ENCODE measurements at regions not wholly inside any gene's neighbourhood (a gene's known extent, or its start where the extent isn't known, plus 50 kb on each side); places are given as distances from the start of the nearest gene placed in this dataset.

GRCh38 chr9:119810645-119811429 is 441.6 kb upstream of the BRINP1 start:
- intact Hi-C loops (cut with DNase I): no loop called here
- no peaks in the 10 kb centered on the region for H3K36me3 ChIP-seq (replicated peaks in 1 of 2; ENCODE audit: insufficient read depth in 1 of 2, low read depth in 2 of 2)
- ATAC-seq (peak; percentile 33), DNase-seq (peak in 1 of 4 donors; percentile 2)
- TF ChIP-seq POLR2A (IDR thresholded peaks at IDR 0.05) (no peak), CTCF (IDR thresholded peaks at IDR 0.05) (no peak)
- H3K4me1 ChIP-seq: no peaks in the 10 kb centered on the region
- no peaks in the 10 kb centered on the region for H3K9me3 ChIP-seq
- no peak overlapping the region for H3K4me3 ChIP-seq
- no peaks in the 10 kb centered on the region for H3K27me3 ChIP-seq
- no peak overlapping the region for H3K27ac ChIP-seq
- WGBS, 2 donors: 61 to 65% methylated on average over 9 of the region's 9 CpGs

- no peaks in the 10 kb centered on the region for H3K27me3 ChIP-seq
- no peaks in the 10 kb centered on the region for H3K4me1 ChIP-seq
- intact Hi-C loops (cut with DNase I): no loop called here
- H3K36me3 ChIP-seq (replicated peaks in 1 of 2; ENCODE audit: insufficient read depth in 1 of 2, low read depth in 2 of 2): no peaks in the 10 kb centered on the region
- no peak overlapping the region for H3K27ac ChIP-seq
- no peak for ATAC-seq
- no peaks in the 10 kb centered on the region for H3K9me3 ChIP-seq
- no peak overlapping the region for H3K4me3 ChIP-seq
- 56 to 59% methylated on average over 1 of the region's 1 CpG for WGBS, 2 donors
- no peak for DNase-seq
- TF ChIP-seq POLR2A (IDR thresholded peaks at IDR 0.05) (no peak), CTCF (IDR thresholded peaks at IDR 0.05) (no peak)
These were observed 434.4 kb upstream of the BRINP1 start for GRCh38 chr9:119803679-119804078.

GRCh38 chr9:119802621-119803020 is 433.4 kb upstream of the BRINP1 start:
- no peaks in the 10 kb centered on the region for H3K27me3 ChIP-seq
- 25 to 41% methylated on average over 5 to 6 of the region's 6 CpGs for WGBS, 2 donors

GRCh38 chr9:119802133-119802532 is 432.9 kb upstream of the BRINP1 start:
- H3K4me3 ChIP-seq: no peak overlapping the region
- ATAC-seq (no peak), DNase-seq (no peak)
- H3K27me3 ChIP-seq: no peaks in the 10 kb centered on the region
- intact Hi-C loops (cut with DNase I): no loop called here
- no peaks in the 10 kb centered on the region for H3K9me3 ChIP-seq
- no peak for TF ChIP-seq POLR2A (IDR thresholded peaks at IDR 0.05)
- TF ChIP-seq CTCF (IDR thresholded peaks at IDR 0.05): no peak
- H3K4me1 ChIP-seq: no peaks in the 10 kb centered on the region
- 28 to 29% methylated on average over 3 of the region's 3 CpGs for WGBS, 2 donors
- H3K27ac ChIP-seq: no peak overlapping the region
- no peaks in the 10 kb centered on the region for H3K36me3 ChIP-seq (replicated peaks in 1 of 2; ENCODE audit: insufficient read depth in 1 of 2, low read depth in 2 of 2)

More at GRCh38 chr9:119802621-119803020, 433.4 kb upstream of the BRINP1 start:
- TF ChIP-seq POLR2A (IDR thresholded peaks at IDR 0.05): no peak
- TF ChIP-seq CTCF (IDR thresholded peaks at IDR 0.05): no peak
- DNase-seq (peak in 2 of 4 donors; percentile 8), ATAC-seq (peak; percentile 33)
- no peak overlapping the region for H3K4me3 ChIP-seq
- no peaks in the 10 kb centered on the region for H3K9me3 ChIP-seq
- intact Hi-C loops (cut with DNase I): no loop called here
- H3K27ac ChIP-seq: no peak overlapping the region
- no peaks in the 10 kb centered on the region for H3K36me3 ChIP-seq (replicated peaks in 1 of 2; ENCODE audit: insufficient read depth in 1 of 2, low read depth in 2 of 2)
- H3K4me1 ChIP-seq: no peaks in the 10 kb centered on the region

GRCh38 chr9:119801311-119801710 is 432.1 kb upstream of the BRINP1 start:
- TF ChIP-seq POLR2A (IDR thresholded peaks at IDR 0.05): no peak
- no peak for TF ChIP-seq CTCF (IDR thresholded peaks at IDR 0.05)
- intact Hi-C loops (cut with DNase I): no loop called here
- no peaks in the 10 kb centered on the region for H3K36me3 ChIP-seq (replicated peaks in 1 of 2; ENCODE audit: insufficient read depth in 1 of 2, low read depth in 2 of 2)
- WGBS, 2 donors: 59 to 62% methylated on average over 4 of the region's 4 CpGs
- H3K27ac ChIP-seq: no peak overlapping the region
- ATAC-seq (no peak), DNase-seq (no peak)
- H3K4me1 ChIP-seq: no peaks in the 10 kb centered on the region
- no peaks in the 10 kb centered on the region for H3K27me3 ChIP-seq
- no peak overlapping the region for H3K4me3 ChIP-seq
- H3K9me3 ChIP-seq: no peaks in the 10 kb centered on the region
